GM23338 (cell line): ENCODE measurements at regions not wholly inside any gene's neighbourhood (a gene's known extent, or its start where the extent isn't known, plus 50 kb on each side); places are given as distances from the start of the nearest gene placed in this dataset.
A peak's percentile ranks its signal among the peaks of the same experiment; 100 is the strongest.

Experiments
- ATAC-seq: fragments of 200-7000 bp; cut with Tn5 transposase; 3 replicates; pipeline ENCODE4 v1.9.1; 2020
- DNase-seq: peaks from one replicate; pipeline ENCODE4 v3.0.0-alpha.2; 2015; ENCODE audit warnings: low spot score
- H2AFZ ChIP-seq: fragments of 200-600 bp; sonication (generic); 2 replicates; pipeline ENCODE4 v1.8.0; 2016; ENCODE audit warnings: antibody characterized with exemption, mild to moderate bottlenecking, moderate library complexity
- H3F3A ChIP-seq: fragments of 200-600 bp; sonication (generic); replicated peaks from 2 replicates; pipeline ENCODE4 v1.8.0; 2017; ENCODE audit warnings: antibody characterized with exemption, mixed run types, low read depth
- H3K27ac ChIP-seq: fragments of 200-600 bp; sonication (generic); 2 replicates; pipeline ENCODE4 v1.6.1; 2016; ENCODE audit warnings: low read depth
- H3K27me3 ChIP-seq: fragments of 200-600 bp; sonication (generic); 2 replicates; pipeline ENCODE4 v1.8.0; 2016; ENCODE audit warnings: mild to moderate bottlenecking, mixed run types, moderate library complexity; ENCODE audit not compliant: insufficient read depth
- H3K36me3 ChIP-seq: fragments of 200-600 bp; sonication (generic); 2 replicates; pipeline ENCODE4 v1.8.0; 2016; ENCODE audit warnings: mild to moderate bottlenecking; ENCODE audit not compliant: insufficient read depth
- H3K4me1 ChIP-seq: fragments of 200-600 bp; sonication (generic); 2 replicates; pipeline ENCODE4 v1.8.0; 2016; ENCODE audit warnings: mild to moderate bottlenecking, moderate library complexity; ENCODE audit not compliant: insufficient read depth
- H3K4me2 ChIP-seq: fragments of 200-600 bp; sonication (generic); 2 replicates; pipeline ENCODE4 v1.7.1; 2017; ENCODE audit warnings: mixed run types
- H3K4me3 ChIP-seq: fragments of 200-600 bp; sonication (generic); 2 replicates; pipeline ENCODE4 v1.6.1; 2016; ENCODE audit warnings: mixed run types
- H3K79me2 ChIP-seq: fragments of 200-600 bp; sonication (generic); replicated peaks from 2 replicates; pipeline ENCODE4 v1.8.0; 2017; ENCODE audit warnings: mild to moderate bottlenecking; ENCODE audit not compliant: insufficient read depth
- H3K9me2 ChIP-seq: fragments of 200-600 bp; sonication (generic); 2 replicates; pipeline ENCODE4 v1.8.0; 2017; ENCODE audit not compliant: insufficient read depth
- H4K20me1 ChIP-seq: fragments of 200-600 bp; sonication (generic); replicated peaks from 2 replicates; pipeline ENCODE4 v1.8.0; 2017; ENCODE audit warnings: mild to moderate bottlenecking; ENCODE audit not compliant: insufficient read depth
- H3K27ac Mint-ChIP-seq: 2 replicates; pipeline ENCODE4 v1.8.0; 2020; ENCODE audit warnings: inconsistent platforms, mild to moderate bottlenecking, moderate library complexity, mixed read lengths
- H3K27me3 Mint-ChIP-seq: 3 replicates; pipeline ENCODE4 v1.8.0; 2022; ENCODE audit warnings: low read depth, mild to moderate bottlenecking, moderate library complexity, mixed read lengths, inconsistent platforms; ENCODE audit not compliant: insufficient read depth, poor library complexity
- H3K36me3 Mint-ChIP-seq: 3 replicates; pipeline ENCODE4 v1.8.0; 2021; ENCODE audit warnings: low read depth, mild to moderate bottlenecking, inconsistent platforms, moderate library complexity, mixed read lengths
- H3K4me1 Mint-ChIP-seq: 3 replicates; pipeline ENCODE4 v1.8.0; 2020; ENCODE audit warnings: mild to moderate bottlenecking, inconsistent platforms, mixed read lengths
- H3K4me3 Mint-ChIP-seq: 3 replicates; pipeline ENCODE4 v1.8.0; 2021; ENCODE audit warnings: moderate library complexity, mild to moderate bottlenecking, inconsistent platforms, mixed read lengths
- H3K9me3 Mint-ChIP-seq: 3 replicates; pipeline ENCODE4 v1.8.0; 2020; ENCODE audit warnings: moderate library complexity, mild to moderate bottlenecking, inconsistent platforms, mixed read lengths
- CREB1 ChIP-seq: fragments of 250-450 bp; sonication (Bioruptor Pico); IDR thresholded peaks from 2 replicates; pipeline ENCODE4 v1.5.0; 2020; ENCODE audit warnings: low read depth, mild to moderate bottlenecking, moderate library complexity
- EZH2 ChIP-seq: fragments of 200-600 bp; sonication (generic); IDR thresholded peaks from one replicate; pipeline ENCODE4 v1.8.0; 2017; ENCODE audit warnings: antibody characterized with exemption, mild to moderate bottlenecking, low read depth; ENCODE audit not compliant: unreplicated experiment
- EZH2phosphoT487 ChIP-seq: fragments of 200-600 bp; sonication (generic); IDR thresholded peaks from one replicate; pipeline ENCODE4 v1.8.1; 2018; ENCODE audit warnings: antibody characterized with exemption; ENCODE audit not compliant: unreplicated experiment
- JUNB ChIP-seq: IDR thresholded peaks from one replicate; pipeline ENCODE4 v1.6.1; 2016; ENCODE audit warnings: antibody characterized with exemption; ENCODE audit not compliant: unreplicated experiment
- NANOG ChIP-seq: IDR thresholded peaks from 2 replicates; pipeline ENCODE4 v1.6.1; 2016; ENCODE audit warnings: antibody characterized with exemption, borderline replicate concordance
- POLR2AphosphoS5 ChIP-seq: IDR thresholded peaks from 2 replicates; pipeline ENCODE4 v1.6.1; 2016; ENCODE audit warnings: antibody characterized with exemption, low read depth
- STAT1 ChIP-seq: IDR thresholded peaks from one replicate; pipeline ENCODE4 v1.6.1; 2016; ENCODE audit warnings: antibody characterized with exemption; ENCODE audit not compliant: unreplicated experiment
- ZNF114 ChIP-seq: fragments of 250-450 bp; sonication (Bioruptor Pico); IDR thresholded peaks from 2 replicates; pipeline ENCODE4 v1.5.0; 2020; ENCODE audit warnings: mild to moderate bottlenecking, moderate library complexity
- ZNF331 ChIP-seq: fragments of 250-450 bp; sonication (Bioruptor Pico); IDR thresholded peaks from 2 replicates; pipeline ENCODE4 v1.5.0; 2020; ENCODE audit warnings: low read depth, mild to moderate bottlenecking, moderate library complexity
- TF ChIP-seq, protein P1 (sequence below), 2 experiments: fragments of 200-600 bp in 1 of 2; sonication (generic) in 1 of 2; conservative IDR thresholded peaks; 2 replicates each; pipeline versions ENCODE4 v1.5.1 to v1.6.1; 2016 to 2017; ENCODE audit warnings: antibody characterized with exemption in 2 of 2, low read depth in 2 of 2, mild to moderate bottlenecking in 2 of 2, moderate library complexity in 1 of 2
- TF ChIP-seq, protein P2 (sequence below): fragments of 250-450 bp; sonication (Bioruptor Pico); IDR thresholded peaks from 2 replicates; pipeline ENCODE4 v1.5.0; 2020; ENCODE audit warnings: mild to moderate bottlenecking, moderate library complexity

DNA sequence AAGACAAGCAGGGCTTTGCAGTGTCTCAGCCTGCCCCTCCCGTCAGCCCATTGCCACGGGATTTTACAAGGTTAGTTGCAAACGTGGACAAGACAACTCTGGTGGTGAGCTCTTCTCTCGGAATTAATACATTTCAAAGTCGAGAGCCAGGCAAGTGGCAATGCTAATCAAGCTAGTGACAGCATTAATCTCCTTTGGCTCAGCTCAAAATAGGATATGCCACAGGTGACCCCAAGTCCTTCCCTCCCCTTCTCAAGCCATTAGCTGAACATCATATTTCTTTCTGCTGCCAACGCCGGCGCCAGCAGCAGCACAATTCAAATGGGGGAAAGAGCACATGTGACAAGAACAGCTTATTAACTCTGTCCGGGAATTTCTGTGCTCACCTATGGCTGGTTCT lies 190.1 kb downstream of the ATPSCKMT start:
- H3K27me3 Mint-ChIP-seq: peaks cover 6% of the 10 kb centered on the region

More for the DNA sequence above, 190.1 kb downstream of the ATPSCKMT start:
- Histone ChIP-seq H3K4me2 (no peak overlapping the region), H3K79me2 (no peaks in the 10 kb centered on the region), H3F3A (no peaks in the 10 kb centered on the region), H4K20me1 (no peaks in the 10 kb centered on the region), H3K27me3 (no peaks in the 10 kb centered on the region), H3K4me1 (no peaks in the 10 kb centered on the region; the same call in 1 of the 2 replicates), H3K36me3 (no peaks in the 10 kb centered on the region), H3K4me3 (no peak overlapping the region), H2AFZ (peak overlapping the region; percentile 11; the same call in 1 of the 2 replicates), H3K9me2 (peaks cover 16% of the 10 kb centered on the region), H3K27ac (no peak overlapping the region)
- TF ChIP-seq EZH2phosphoT487 (no peak), NANOG (no peak), ZNF331 (CRISPR knock-in tag) (no peak), POLR2AphosphoS5 (no peak), EZH2 (no peak), JUNB (no peak), ZNF114 (CRISPR knock-in tag) (no peak), STAT1 (no peak), CREB1 (no peak)
- TF ChIP-seq, protein P1, sequence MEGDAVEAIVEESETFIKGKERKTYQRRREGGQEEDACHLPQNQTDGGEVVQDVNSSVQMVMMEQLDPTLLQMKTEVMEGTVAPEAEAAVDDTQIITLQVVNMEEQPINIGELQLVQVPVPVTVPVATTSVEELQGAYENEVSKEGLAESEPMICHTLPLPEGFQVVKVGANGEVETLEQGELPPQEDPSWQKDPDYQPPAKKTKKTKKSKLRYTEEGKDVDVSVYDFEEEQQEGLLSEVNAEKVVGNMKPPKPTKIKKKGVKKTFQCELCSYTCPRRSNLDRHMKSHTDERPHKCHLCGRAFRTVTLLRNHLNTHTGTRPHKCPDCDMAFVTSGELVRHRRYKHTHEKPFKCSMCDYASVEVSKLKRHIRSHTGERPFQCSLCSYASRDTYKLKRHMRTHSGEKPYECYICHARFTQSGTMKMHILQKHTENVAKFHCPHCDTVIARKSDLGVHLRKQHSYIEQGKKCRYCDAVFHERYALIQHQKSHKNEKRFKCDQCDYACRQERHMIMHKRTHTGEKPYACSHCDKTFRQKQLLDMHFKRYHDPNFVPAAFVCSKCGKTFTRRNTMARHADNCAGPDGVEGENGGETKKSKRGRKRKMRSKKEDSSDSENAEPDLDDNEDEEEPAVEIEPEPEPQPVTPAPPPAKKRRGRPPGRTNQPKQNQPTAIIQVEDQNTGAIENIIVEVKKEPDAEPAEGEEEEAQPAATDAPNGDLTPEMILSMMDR (conservative IDR thresholded peaks at IDR 0.05; ENCODE audit: low read depth in 2 of 2): no peak
- TF ChIP-seq, protein P2, sequence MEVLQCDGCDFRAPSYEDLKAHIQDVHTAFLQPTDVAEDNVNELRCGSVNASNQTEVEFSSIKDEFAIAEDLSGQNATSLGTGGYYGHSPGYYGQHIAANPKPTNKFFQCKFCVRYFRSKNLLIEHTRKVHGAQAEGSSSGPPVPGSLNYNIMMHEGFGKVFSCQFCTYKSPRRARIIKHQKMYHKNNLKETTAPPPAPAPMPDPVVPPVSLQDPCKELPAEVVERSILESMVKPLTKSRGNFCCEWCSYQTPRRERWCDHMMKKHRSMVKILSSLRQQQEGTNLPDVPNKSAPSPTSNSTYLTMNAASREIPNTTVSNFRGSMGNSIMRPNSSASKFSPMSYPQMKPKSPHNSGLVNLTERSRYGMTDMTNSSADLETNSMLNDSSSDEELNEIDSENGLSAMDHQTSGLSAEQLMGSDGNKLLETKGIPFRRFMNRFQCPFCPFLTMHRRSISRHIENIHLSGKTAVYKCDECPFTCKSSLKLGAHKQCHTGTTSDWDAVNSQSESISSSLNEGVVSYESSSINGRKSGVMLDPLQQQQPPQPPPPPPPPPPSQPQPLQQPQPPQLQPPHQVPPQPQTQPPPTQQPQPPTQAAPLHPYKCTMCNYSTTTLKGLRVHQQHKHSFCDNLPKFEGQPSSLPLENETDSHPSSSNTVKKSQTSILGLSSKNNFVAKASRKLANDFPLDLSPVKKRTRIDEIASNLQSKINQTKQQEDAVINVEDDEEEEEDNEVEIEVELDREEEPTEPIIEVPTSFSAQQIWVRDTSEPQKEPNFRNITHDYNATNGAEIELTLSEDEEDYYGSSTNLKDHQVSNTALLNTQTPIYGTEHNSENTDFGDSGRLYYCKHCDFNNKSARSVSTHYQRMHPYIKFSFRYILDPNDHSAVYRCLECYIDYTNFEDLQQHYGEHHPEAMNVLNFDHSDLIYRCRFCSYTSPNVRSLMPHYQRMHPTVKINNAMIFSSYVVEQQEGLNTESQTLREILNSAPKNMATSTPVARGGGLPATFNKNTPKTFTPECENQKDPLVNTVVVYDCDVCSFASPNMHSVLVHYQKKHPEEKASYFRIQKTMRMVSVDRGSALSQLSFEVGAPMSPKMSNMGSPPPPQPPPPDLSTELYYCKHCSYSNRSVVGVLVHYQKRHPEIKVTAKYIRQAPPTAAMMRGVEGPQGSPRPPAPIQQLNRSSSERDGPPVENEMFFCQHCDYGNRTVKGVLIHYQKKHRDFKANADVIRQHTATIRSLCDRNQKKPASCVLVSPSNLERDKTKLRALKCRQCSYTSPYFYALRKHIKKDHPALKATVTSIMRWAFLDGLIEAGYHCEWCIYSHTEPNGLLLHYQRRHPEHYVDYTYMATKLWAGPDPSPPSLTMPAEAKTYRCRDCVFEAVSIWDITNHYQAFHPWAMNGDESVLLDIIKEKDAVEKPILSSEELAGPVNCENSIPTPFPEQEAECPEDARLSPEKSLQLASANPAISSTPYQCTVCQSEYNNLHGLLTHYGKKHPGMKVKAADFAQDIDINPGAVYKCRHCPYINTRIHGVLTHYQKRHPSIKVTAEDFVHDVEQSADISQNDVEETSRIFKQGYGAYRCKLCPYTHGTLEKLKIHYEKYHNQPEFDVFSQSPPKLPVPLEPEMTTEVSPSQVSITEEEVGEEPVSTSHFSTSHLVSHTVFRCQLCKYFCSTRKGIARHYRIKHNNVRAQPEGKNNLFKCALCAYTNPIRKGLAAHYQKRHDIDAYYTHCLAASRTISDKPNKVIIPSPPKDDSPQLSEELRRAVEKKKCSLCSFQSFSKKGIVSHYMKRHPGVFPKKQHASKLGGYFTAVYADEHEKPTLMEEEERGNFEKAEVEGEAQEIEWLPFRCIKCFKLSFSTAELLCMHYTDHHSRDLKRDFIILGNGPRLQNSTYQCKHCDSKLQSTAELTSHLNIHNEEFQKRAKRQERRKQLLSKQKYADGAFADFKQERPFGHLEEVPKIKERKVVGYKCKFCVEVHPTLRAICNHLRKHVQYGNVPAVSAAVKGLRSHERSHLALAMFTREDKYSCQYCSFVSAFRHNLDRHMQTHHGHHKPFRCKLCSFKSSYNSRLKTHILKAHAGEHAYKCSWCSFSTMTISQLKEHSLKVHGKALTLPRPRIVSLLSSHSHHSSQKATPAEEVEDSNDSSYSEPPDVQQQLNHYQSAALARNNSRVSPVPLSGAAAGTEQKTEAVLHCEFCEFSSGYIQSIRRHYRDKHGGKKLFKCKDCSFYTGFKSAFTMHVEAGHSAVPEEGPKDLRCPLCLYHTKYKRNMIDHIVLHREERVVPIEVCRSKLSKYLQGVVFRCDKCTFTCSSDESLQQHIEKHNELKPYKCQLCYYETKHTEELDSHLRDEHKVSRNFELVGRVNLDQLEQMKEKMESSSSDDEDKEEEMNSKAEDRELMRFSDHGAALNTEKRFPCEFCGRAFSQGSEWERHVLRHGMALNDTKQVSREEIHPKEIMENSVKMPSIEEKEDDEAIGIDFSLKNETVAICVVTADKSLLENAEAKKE (CRISPR knock-in tag): no peak
- Mint-ChIP-seq H3K4me3 (no peak overlapping the region), H3K9me3 (no peaks in the 10 kb centered on the region), H3K4me1 (no peaks in the 10 kb centered on the region; the same call in 2 of the 3 replicates), H3K36me3 (no peaks in the 10 kb centered on the region; the same call in 2 of the 3 replicates), H3K27ac (no peak overlapping the region)
- ATAC-seq: no peak
- DNase-seq: peak; percentile 2
